ENCODE measurements at regions not wholly inside any gene's neighbourhood (a gene's known extent, or its start where the extent isn't known, plus 50 kb on each side); places are given as distances from the start of the nearest gene placed in this dataset.

DNA sequence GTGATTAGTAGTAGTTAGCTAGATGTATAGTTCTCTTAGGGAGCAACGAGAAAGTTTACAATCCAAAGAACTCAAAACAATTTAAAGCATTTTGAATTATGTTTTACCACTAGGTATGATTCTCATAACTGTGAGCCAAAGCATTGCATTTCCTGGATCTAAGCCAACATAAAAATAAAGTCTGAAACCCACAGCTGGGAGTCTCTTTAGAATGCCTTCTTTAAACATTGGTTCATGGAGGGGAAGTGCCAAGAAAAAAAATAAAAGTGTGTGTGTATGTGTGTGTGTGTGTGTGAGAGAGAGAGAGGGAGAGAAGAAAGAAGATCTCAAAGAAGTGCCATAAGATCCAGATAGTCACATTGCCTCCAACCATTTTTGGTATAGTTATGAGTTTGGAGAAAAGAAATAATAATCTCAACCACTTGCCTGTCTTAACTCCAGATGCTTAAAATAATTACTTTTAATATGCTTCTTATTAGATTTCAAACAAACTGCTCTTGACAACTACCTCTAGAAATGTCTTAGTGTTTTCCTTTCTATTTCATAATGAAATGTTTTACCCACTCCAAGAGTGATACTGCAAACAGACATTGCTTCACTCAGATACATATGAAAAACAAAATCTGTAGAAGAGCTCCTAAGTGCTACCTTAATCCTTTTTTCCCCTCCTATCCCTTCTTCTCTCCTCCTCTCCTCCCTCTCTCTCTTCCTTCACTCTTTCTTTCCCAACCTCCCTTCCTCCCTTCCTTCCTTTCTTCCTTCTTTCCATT is 554.1 kb downstream of the KCTD12 start:
- peak; percentile 51 for DNase-seq (ENCODE audit: low read depth)
- no peak for TF ChIP-seq CTCF (conservative IDR thresholded peaks at IDR 0.05; ENCODE audit: low read depth, low read length)
- H3K4me3 ChIP-seq (ENCODE audit: low read length): no peak overlapping the region

GRCh38 chr13:76330761-76331160 is 555.4 kb downstream of the KCTD12 start:
- no peak overlapping the region for H3K4me3 ChIP-seq (ENCODE audit: low read length)
- no peak for TF ChIP-seq CTCF (conservative IDR thresholded peaks at IDR 0.05; ENCODE audit: low read depth, low read length)
- DNase-seq (ENCODE audit: low read depth): no peak

DNA sequence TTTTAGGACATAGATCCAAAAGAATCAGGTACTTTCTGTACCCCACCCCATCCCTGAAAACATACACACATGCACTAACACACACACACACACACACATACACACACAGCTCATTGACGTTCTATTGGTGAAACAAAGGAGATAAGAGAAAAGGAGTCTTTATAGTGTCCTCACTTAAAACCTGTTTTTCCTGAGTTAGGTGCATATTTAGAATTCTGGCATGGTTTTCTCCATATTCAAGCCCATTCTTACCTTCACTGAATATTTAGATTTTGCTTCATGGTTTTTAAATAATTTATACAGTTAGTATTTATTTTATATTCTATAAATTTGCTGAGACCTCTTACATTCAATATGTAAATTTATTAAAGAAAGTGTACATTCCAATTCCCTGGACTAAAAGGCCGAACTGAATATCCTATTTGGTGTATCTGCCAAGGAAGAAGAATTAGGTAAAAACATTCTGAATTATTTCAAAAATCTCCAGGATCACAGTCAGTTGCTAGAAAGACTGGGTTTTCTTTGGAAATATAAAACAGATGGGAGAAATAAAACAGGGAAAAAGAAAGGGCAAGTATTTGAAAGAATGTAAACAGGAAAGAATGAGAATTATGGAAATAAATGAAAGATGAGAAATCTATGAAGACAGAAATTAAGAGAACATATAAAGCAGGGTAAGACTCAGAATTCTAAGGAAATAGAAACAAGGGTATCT is 556.2 kb downstream of the KCTD12 start:
- no peak overlapping the region for H3K4me3 ChIP-seq (ENCODE audit: low read length)
- DNase-seq (ENCODE audit: low read depth): no peak
- no peak for TF ChIP-seq CTCF (conservative IDR thresholded peaks at IDR 0.05; ENCODE audit: low read depth, low read length)

DNA sequence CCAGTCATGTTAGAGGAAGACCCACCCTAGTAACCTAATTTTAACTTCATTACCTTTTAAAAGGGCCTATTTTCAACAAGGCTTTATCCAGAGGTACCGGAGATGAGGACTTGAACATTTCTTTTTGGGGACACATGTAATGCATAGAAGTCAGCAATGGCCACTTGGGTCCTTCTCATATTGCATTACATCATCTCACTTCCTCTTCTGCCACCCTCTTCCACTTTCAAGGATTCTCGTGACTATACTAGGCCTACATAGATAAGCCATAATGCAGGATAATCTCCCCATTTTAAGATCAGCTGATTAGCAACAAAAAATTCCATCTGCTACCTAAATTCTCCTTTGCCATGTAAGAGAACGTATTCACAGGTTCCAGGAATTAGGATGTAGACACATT is 557.2 kb downstream of the KCTD12 start:
- H3K4me3 ChIP-seq (ENCODE audit: low read length): no peak overlapping the region
- DNase-seq (ENCODE audit: low read depth): no peak
- no peak for TF ChIP-seq CTCF (conservative IDR thresholded peaks at IDR 0.05; ENCODE audit: low read depth, low read length)

DNA sequence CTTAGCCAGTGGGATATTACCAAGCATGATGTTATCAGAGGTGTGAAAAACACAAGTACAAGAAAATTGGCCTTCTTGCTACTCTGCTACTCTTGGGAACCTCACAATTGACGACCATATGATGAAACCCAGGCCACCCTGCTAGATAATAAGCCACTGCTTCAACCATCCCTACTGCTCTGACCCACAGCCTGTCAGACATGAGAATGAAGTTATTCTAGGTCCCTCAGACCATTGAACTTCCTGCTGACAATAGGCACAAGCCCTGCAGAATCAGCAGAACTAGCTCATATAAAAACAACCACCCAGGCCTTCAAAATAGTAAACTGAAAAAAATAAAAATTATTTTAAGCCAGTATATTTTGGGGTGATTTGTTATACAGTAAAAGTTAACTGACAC is 559.9 kb downstream of the KCTD12 start:
- no peak for DNase-seq (ENCODE audit: low read depth)
- no peak overlapping the region for H3K4me3 ChIP-seq (ENCODE audit: low read length)
- TF ChIP-seq CTCF (conservative IDR thresholded peaks at IDR 0.05; ENCODE audit: low read depth, low read length): no peak

DNA sequence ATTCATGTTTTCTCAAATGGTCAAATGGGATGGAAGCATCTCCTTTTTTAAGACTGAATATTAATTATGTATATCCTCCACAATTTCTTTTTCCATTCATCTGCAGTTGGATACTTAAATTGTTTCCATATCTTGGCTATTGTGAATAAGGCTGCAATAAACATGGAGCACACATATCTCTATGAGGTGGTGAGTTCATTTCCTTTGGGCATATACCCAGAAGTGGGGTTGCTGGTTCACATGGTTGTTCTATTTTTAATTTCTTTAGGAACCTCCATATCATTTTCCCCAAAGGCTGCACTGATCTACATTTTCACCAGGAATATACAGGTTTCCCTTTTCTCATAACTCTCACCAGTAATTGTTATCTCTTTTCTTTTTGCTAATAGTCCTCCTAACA is 566.3 kb downstream of the KCTD12 start:
- no peak for DNase-seq (ENCODE audit: low read depth)
- no peak for TF ChIP-seq CTCF (conservative IDR thresholded peaks at IDR 0.05; ENCODE audit: low read depth, low read length)
- H3K4me3 ChIP-seq (ENCODE audit: low read length): no peak overlapping the region
